ENCODE measurements at regions not wholly inside any gene's neighbourhood (a gene's known extent, or its start where the extent isn't known, plus 50 kb on each side); places are given as distances from the start of the nearest gene placed in this dataset.

DNA sequence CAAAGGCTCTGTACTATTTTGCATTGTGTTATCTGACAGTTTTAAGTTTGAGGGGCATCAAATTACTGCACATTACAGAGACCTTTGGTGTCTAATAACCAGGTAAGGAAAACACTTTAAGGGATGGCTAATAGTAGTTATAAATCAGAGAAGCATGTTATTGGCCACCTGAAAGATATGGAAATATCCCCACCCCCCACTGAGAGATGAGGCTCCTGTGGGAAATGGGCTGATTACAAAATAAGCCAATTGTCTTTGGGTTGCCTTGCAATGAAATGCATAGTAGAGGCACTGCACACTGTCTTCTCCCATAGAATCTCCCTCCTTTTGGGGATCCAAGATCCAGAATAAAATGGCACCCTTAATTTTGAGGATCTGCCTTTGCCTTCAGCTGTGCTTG lies 91.0 kb downstream of the IGLL5 start:
- no peak overlapping the region for H3K27ac ChIP-seq
- no peak for TF ChIP-seq ZFX (IDR thresholded peaks at IDR 0.05; ENCODE audit: borderline replicate concordance)
- no peak for TF ChIP-seq CTCF (IDR thresholded peaks at IDR 0.05)

DNA sequence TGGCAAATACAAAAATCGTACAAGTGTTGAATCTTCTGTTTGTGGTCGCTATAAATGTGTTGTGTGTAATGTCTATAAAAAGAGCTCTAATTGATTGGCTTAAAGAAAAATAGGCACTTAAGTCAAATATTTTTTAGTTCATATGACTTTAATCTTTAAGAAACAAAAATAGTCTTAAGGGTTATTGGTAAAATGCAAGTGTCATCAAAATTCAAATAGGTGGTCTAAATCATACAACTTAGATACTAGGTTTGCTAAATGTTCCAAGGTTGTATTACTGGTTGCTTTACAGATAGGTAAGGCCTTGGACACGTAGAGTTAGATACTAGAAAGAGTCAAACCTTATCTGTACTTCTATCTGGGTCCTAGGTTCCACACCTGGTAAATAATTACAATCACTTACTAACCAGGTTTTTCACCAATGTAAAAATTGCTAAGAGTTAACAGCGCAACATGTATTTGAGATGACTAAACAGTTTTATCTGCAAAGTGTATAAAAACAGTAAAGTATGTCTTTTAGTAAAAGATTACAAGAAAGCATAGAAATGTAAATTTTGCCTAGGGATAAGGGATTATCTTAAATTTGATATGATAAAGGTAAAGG lies 91.1 kb upstream of the GNAZ start:
- TF ChIP-seq CTCF (IDR thresholded peaks at IDR 0.05), result no peak
- no peak for TF ChIP-seq ZFX (IDR thresholded peaks at IDR 0.05; ENCODE audit: borderline replicate concordance)
- H3K27ac ChIP-seq, result no peak overlapping the region

DNA sequence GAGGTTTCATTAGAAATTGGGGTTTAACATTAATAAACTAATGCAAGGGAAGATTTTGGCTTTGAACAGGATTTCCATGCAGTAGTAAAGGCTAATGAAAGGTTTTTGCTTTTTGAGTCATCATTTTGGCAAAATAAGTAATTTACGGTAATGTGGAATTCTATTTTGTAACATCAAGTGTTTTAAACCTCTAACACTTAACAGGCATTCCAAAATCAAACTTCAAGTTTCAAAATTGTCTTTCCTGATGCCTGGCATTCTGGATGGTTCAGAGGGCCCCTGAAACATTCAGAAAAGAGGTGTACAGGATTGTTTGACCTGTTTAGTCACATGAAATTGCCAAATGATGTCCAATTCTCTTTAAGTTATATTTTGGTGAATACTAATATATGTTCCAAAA lies 90.4 kb upstream of the GNAZ start:
- no peak for TF ChIP-seq ZFX (IDR thresholded peaks at IDR 0.05; ENCODE audit: borderline replicate concordance)
- TF ChIP-seq CTCF (IDR thresholded peaks at IDR 0.05), result no peak
- no peak overlapping the region for H3K27ac ChIP-seq

GRCh38 chr22:22981670-22982571 lies 88.4 kb upstream of the GNAZ start:
- TF ChIP-seq ZFX (IDR thresholded peaks at IDR 0.05; ENCODE audit: borderline replicate concordance) (no peak), CTCF (IDR thresholded peaks at IDR 0.05) (no peak)
- H3K27ac ChIP-seq, result no peak overlapping the region

GRCh38 chr22:22982616-22983015 lies 87.7 kb upstream of the GNAZ start:
- TF ChIP-seq CTCF (IDR thresholded peaks at IDR 0.05) (no peak), ZFX (IDR thresholded peaks at IDR 0.05; ENCODE audit: borderline replicate concordance) (no peak)
- no peak overlapping the region for H3K27ac ChIP-seq

DNA sequence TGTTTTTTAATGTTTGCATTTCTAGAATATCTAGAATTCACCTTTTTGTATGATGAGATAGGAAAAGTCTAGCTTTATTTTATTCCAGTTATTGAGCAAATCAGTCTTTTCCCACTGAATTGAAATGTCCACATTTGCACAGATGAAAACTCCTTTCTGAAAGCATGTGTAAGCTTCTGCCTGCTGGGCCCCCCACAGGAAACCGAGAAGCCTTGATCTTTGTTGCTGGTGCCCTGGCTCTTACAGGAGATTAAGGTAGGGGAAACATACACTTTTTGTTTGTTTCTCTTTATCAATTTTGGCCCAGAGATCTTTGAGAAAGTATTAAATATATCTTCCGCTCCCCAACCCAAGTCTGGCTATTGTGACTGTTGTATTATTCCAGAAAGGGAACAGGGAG lies 87.2 kb upstream of the GNAZ start:
- no peak overlapping the region for H3K27ac ChIP-seq
- TF ChIP-seq ZFX (IDR thresholded peaks at IDR 0.05; ENCODE audit: borderline replicate concordance) (no peak), CTCF (IDR thresholded peaks at IDR 0.05) (no peak)

DNA sequence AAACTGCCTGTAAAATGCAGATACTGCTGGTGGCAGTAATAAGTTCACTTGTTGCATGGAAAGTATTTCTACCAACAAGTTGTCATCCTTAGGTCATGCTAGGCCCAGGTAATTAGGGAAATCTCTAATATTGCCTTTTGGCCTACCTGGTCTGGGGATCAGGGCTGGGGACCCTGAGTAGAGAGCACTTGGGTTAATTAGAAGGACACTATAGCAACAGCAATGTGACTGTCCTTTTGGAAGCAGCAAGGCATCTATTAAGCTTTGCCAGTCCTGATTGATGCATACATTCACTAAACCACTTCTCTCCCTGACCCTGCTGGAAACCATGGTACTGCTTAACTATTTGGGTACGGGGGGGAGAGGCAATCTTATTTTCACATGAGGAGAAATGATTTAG lies 86.5 kb upstream of the GNAZ start:
- no peak overlapping the region for H3K27ac ChIP-seq
- TF ChIP-seq ZFX (IDR thresholded peaks at IDR 0.05; ENCODE audit: borderline replicate concordance), result no peak
- no peak for TF ChIP-seq CTCF (IDR thresholded peaks at IDR 0.05)

Measured in 22Rv1 (cell line).